H1 (cell line): ENCODE measurements at regions not wholly inside any gene's neighbourhood (a gene's known extent, or its start where the extent isn't known, plus 50 kb on each side); places are given as distances from the start of the nearest gene placed in this dataset.

ENCODE experiments used
- CTCF ChIA-PET: fragments of 300-600 bp; sonication (Branson Sonifier 250); formaldehyde crosslinking; loops from one replicate; lab custom pipeline; 2021; ENCODE audit not compliant: partially characterized antibody; lab: Charles Lee
- POLR2A ChIA-PET: fragments of 300-600 bp; sonication (Branson Sonifier 250); formaldehyde crosslinking; loops from one replicate; lab custom pipeline; 2021; ENCODE audit warnings: inconsistent platforms; ENCODE audit not compliant: partially characterized antibody; lab: Charles Lee
- DNase-seq, 2 experiments: peaks; one replicate each; pipeline versions ENCODE4 v3.0.0 to v3.0.0-alpha.2; 2010 to 2022; ENCODE audit warnings: low spot score in 2 of 2, low read depth in 1 of 2, mixed read lengths in 1 of 2
- FAIRE-seq: peaks from 2 replicates; lab custom pipeline; 2011; peaks lifted over from hg19 to GRCh38; lab: Jason Lieb, UNC
- H2AFZ ChIP-seq: 2 replicates; pipeline ENCODE4 v1.8.1; 2012; ENCODE audit warnings: low read length, inconsistent platforms
- H2AK5ac ChIP-seq: 2 replicates; pipeline ENCODE4 v1.6.1; 2013; ENCODE audit warnings: low read depth, low read length
- H2BK120ac ChIP-seq: replicated peaks from 2 replicates; pipeline ENCODE3; 2013; ENCODE audit warnings: low read depth, low read length, inconsistent platforms
- H2BK12ac ChIP-seq: 2 replicates; pipeline ENCODE4 v1.6.1; 2013; ENCODE audit warnings: low read depth, low read length
- H2BK15ac ChIP-seq: 2 replicates; pipeline ENCODE4 v1.6.1; 2013; ENCODE audit warnings: low read length
- H2BK20ac ChIP-seq: 2 replicates; pipeline ENCODE4 v1.6.1; 2013; ENCODE audit warnings: low read length
- H2BK5ac ChIP-seq: 2 replicates; pipeline ENCODE4 v1.6.1; 2013; ENCODE audit warnings: low read depth, low read length
- H3K14ac ChIP-seq: 2 replicates; pipeline ENCODE4 v1.6.1; 2013; ENCODE audit warnings: inconsistent platforms; ENCODE audit not compliant: insufficient read length
- H3K18ac ChIP-seq: 2 replicates; pipeline ENCODE4 v1.6.1; 2013; ENCODE audit warnings: low read length; ENCODE audit errors: extremely low read depth
- H3K23ac ChIP-seq: 2 replicates; pipeline ENCODE4 v1.6.1; 2013; ENCODE audit warnings: inconsistent platforms; ENCODE audit not compliant: insufficient read length
- H3K23me2 ChIP-seq: 2 replicates; pipeline ENCODE4 v1.6.1; 2013; ENCODE audit warnings: low read depth, low read length
- H3K27ac ChIP-seq: 2 replicates; pipeline ENCODE4 v1.6.1; 2011; ENCODE audit warnings: low read depth, low read length, inconsistent platforms
- H3K27me3 ChIP-seq, 4 experiments: replicated peaks in 1 of 4; 1 replicate in 1 of 4; 2 replicates in 3 of 4; pipeline versions ENCODE4 v1.6.1 to v1.8.1; 2011 to 2013; ENCODE audit warnings: low read length in 3 of 4, mild to moderate bottlenecking in 3 of 4, inconsistent platforms in 2 of 4, mixed read lengths in 2 of 4, moderate library complexity in 1 of 4; ENCODE audit not compliant: control insufficient read depth in 3 of 4, insufficient read depth in 3 of 4; ENCODE audit errors: extremely low read depth in 1 of 4
- H3K36me3 ChIP-seq, 4 experiments: 2 replicates each; pipeline versions ENCODE4 v1.6.1 to v1.8.1; 2011 to 2013; ENCODE audit warnings: mild to moderate bottlenecking in 4 of 4, low read length in 3 of 4, moderate library complexity in 2 of 4, control low read depth in 1 of 4, inconsistent platforms in 1 of 4; ENCODE audit not compliant: insufficient read depth in 4 of 4, control insufficient read depth in 2 of 4
- H3K4ac ChIP-seq: replicated peaks from 2 replicates; pipeline ENCODE3; 2013; ENCODE audit warnings: low read length, low read depth, mixed read lengths, inconsistent platforms; ENCODE audit not compliant: insufficient read length
- H3K4me1 ChIP-seq, 4 experiments: replicated peaks in 1 of 4; 1 replicate in 1 of 4; 2 replicates in 3 of 4; pipeline versions ENCODE4 v1.6.1 to v1.8.1; 2011 to 2013; ENCODE audit warnings: low read length in 3 of 4, inconsistent platforms in 2 of 4, mixed read lengths in 1 of 4; ENCODE audit not compliant: insufficient read depth in 4 of 4, control insufficient read depth in 3 of 4
- H3K4me2 ChIP-seq, 2 experiments: 2 replicates each; pipeline versions ENCODE4 v1.6.1 to v1.8.1; 2011 to 2013; ENCODE audit warnings: low read depth in 2 of 2, low read length in 2 of 2, control low read depth in 1 of 2, inconsistent platforms in 1 of 2, mild to moderate bottlenecking in 1 of 2; ENCODE audit not compliant: insufficient read depth in 1 of 2
- H3K4me3 ChIP-seq, 4 experiments: fragments of 200-600, 300-600 bp in 1 of 4; sonication (generic), shearing (Covaris generic), sonication (Bioruptor Twin) in 1 of 4; 2 replicates each; pipeline versions ENCODE4 v1.5.1 to v1.8.1; 2011 to 2016; ENCODE audit warnings: low read length in 4 of 4, low read depth in 3 of 4, control low read depth in 2 of 4, inconsistent platforms in 2 of 4, mild to moderate bottlenecking in 2 of 4, mixed read lengths in 1 of 4, moderate library complexity in 1 of 4; ENCODE audit not compliant: insufficient read depth in 2 of 4; ENCODE audit errors: extremely low read depth in 1 of 4
- H3K56ac ChIP-seq: replicated peaks from 2 replicates; pipeline ENCODE3; 2013; ENCODE audit warnings: low read depth, mild to moderate bottlenecking, mixed read lengths, low read length, inconsistent platforms; ENCODE audit not compliant: insufficient read length
- H3K79me1 ChIP-seq: 2 replicates; pipeline ENCODE4 v1.6.1; 2013; ENCODE audit warnings: low read depth, low read length, control low read depth
- H3K79me2 ChIP-seq, 2 experiments: 2 replicates each; pipeline versions ENCODE4 v1.6.1 to v1.8.1; 2012 to 2013; ENCODE audit warnings: low read length in 2 of 2, mild to moderate bottlenecking in 2 of 2, inconsistent platforms in 1 of 2; ENCODE audit not compliant: insufficient read depth in 2 of 2, control insufficient read depth in 1 of 2
- H3K9ac ChIP-seq, 4 experiments: replicated peaks in 1 of 4; 1 replicate in 1 of 4; 2 replicates in 3 of 4; pipeline versions ENCODE4 v1.6.1 to v1.8.1; 2011 to 2013; ENCODE audit warnings: low read depth in 3 of 4, low read length in 3 of 4, control low read depth in 2 of 4, mild to moderate bottlenecking in 2 of 4, moderate library complexity in 2 of 4, inconsistent platforms in 1 of 4; ENCODE audit errors: extremely low read depth in 1 of 4
- H3K9me3 ChIP-seq, 2 experiments: 2 replicates each; pipeline versions ENCODE4 v1.6.1 to v1.8.1; 2012 to 2013; ENCODE audit warnings: mild to moderate bottlenecking in 2 of 2, moderate library complexity in 2 of 2, control low read depth in 1 of 2, inconsistent platforms in 1 of 2, low read depth in 1 of 2, low read length in 1 of 2, mixed read lengths in 1 of 2; ENCODE audit not compliant: insufficient read depth in 2 of 2
- H4K20me1 ChIP-seq, 2 experiments: replicated peaks in 1 of 2; 2 replicates each; pipeline versions ENCODE3 to v1.8.1; 2011 to 2013; ENCODE audit warnings: inconsistent platforms in 2 of 2, low read length in 2 of 2, mild to moderate bottlenecking in 1 of 2; ENCODE audit not compliant: insufficient read depth in 2 of 2, control insufficient read depth in 1 of 2
- H4K5ac ChIP-seq: 2 replicates; pipeline ENCODE4 v1.6.1; 2013; ENCODE audit warnings: low read length, low read depth, mixed read lengths, inconsistent platforms; ENCODE audit not compliant: insufficient read length
- H4K8ac ChIP-seq: 2 replicates; pipeline ENCODE4 v1.8.0; 2013; ENCODE audit warnings: mild to moderate bottlenecking, moderate library complexity, low read length, inconsistent platforms; ENCODE audit not compliant: insufficient read depth; ENCODE audit errors: extremely low read depth
- H4K91ac ChIP-seq: replicated peaks from 2 replicates; pipeline ENCODE3; 2013; ENCODE audit warnings: low read length, mixed read lengths, inconsistent platforms; ENCODE audit not compliant: insufficient read length
- CBX5 ChIP-seq: fragments of 300-800, 300-1000 bp; sonication (generic); IDR thresholded peaks from 2 replicates; pipeline ENCODE4 v1.7.1; 2016; ENCODE audit warnings: antibody characterized with exemption, low read length, low read depth
- CBX8 ChIP-seq: fragments of 300-800, 300-1000 bp; sonication (generic); IDR thresholded peaks from 2 replicates; pipeline ENCODE4 v1.7.1; 2016; ENCODE audit warnings: low read depth, low read length, borderline replicate concordance
- CREB1 ChIP-seq: IDR thresholded peaks from 2 replicates; pipeline ENCODE4 v1.6.1; 2012; ENCODE audit warnings: inconsistent platforms
- HDAC2 ChIP-seq, 2 experiments: fragments of 300-600 bp in 1 of 2; sonication (generic) in 1 of 2; IDR thresholded peaks; 2 replicates each; pipeline ENCODE4 v1.6.1; 2011 to 2012; ENCODE audit warnings: low read depth in 2 of 2, low read length in 2 of 2, mild to moderate bottlenecking in 2 of 2, moderate library complexity in 2 of 2, borderline replicate concordance in 1 of 2, inconsistent platforms in 1 of 2
- HDAC6 ChIP-seq: IDR thresholded peaks from one replicate; pipeline ENCODE4 v1.7.1; 2012; ENCODE audit warnings: low read depth, mild to moderate bottlenecking, inconsistent platforms, low read length, moderate library complexity
- KDM1A ChIP-seq: fragments of 200-600, 300-600 bp; sonication (generic); IDR thresholded peaks from 2 replicates; pipeline ENCODE4 v1.7.1; 2016; ENCODE audit warnings: mild to moderate bottlenecking, low read length, borderline replicate concordance
- MAFK ChIP-seq: IDR thresholded peaks from 2 replicates; pipeline ENCODE4 v1.6.1; 2012; ENCODE audit warnings: low read depth, mild to moderate bottlenecking, improper control_type of control experiment, low read length
- MAX ChIP-seq: IDR thresholded peaks from 2 replicates; pipeline ENCODE4 v1.6.1; 2012; ENCODE audit warnings: inconsistent platforms
- RAD21 ChIP-seq, 2 experiments: IDR thresholded peaks in 1 of 2; conservative IDR thresholded peaks in 1 of 2; 2 replicates each; pipeline ENCODE4 v1.6.1; 2011; ENCODE audit warnings: low read depth in 2 of 2, low read length in 2 of 2, improper control_type of control experiment in 1 of 2, inconsistent platforms in 1 of 2, mild to moderate bottlenecking in 1 of 2, moderate library complexity in 1 of 2
- RNF2 ChIP-seq: fragments of 200-900, 300-1000 bp; sonication (generic); IDR thresholded peaks from 2 replicates; pipeline ENCODE4 v1.7.1; 2016; ENCODE audit warnings: borderline replicate concordance, low read depth, mild to moderate bottlenecking, antibody characterized with exemption, low read length; ENCODE audit not compliant: poor library complexity, severe bottlenecking; ENCODE audit errors: missing control alignments
- SIX5 ChIP-seq: IDR thresholded peaks from 2 replicates; pipeline ENCODE4 v1.6.1; 2011; ENCODE audit warnings: mild to moderate bottlenecking, low read depth, low read length
- SP1 ChIP-seq: IDR thresholded peaks from 2 replicates; pipeline ENCODE4 v1.6.1; 2011; ENCODE audit warnings: low read depth, low read length
- TCF12 ChIP-seq: IDR thresholded peaks from 2 replicates; pipeline ENCODE4 v1.6.1; 2011; ENCODE audit warnings: low read depth, mild to moderate bottlenecking, low read length
- YY1 ChIP-seq: IDR thresholded peaks from 2 replicates; pipeline ENCODE4 v1.6.1; 2011; ENCODE audit warnings: low read depth, mild to moderate bottlenecking, low read length
- ZNF274 ChIP-seq: IDR thresholded peaks from 2 replicates; pipeline ENCODE4 v1.7.0; 2012; ENCODE audit warnings: low read length, borderline replicate concordance; ENCODE audit errors: extremely low read depth
- WGBS, 2 experiments: shearing (Covaris generic) in 1 of 2; methylation state at CpG; one replicate each; pipeline versions ENCODE4 v1.1.6 to v1.1.7; 2013 to 2015; ENCODE audit warnings: low lambda C conversion rate in 2 of 2, mixed read lengths in 2 of 2, inconsistent platforms in 1 of 2, low coverage in 1 of 2, missing lambda C conversion rate in 1 of 2; ENCODE audit not compliant: insufficient replicate concordance in 2 of 2, insufficient coverage in 1 of 2, insufficient read length in 1 of 2; ENCODE audit errors: extremely low coverage in 1 of 2, missing lambda C conversion rate in 1 of 2; 5-methylcytosine and 5-hydroxymethylcytosine counted together

- no peak overlapping the region for H2BK20ac ChIP-seq
- H3K27me3 ChIP-seq = no peaks in the 10 kb centered on the region
- H3K79me1 ChIP-seq = no peaks in the 10 kb centered on the region
- H3K23ac ChIP-seq = no peak overlapping the region
- H4K91ac ChIP-seq = no peak overlapping the region
- ChIA-PET POLR2A (no interaction called here), CTCF (no interaction called here)
- no peak overlapping the region for H3K9ac ChIP-seq
- no peaks in the 10 kb centered on the region for H3K36me3 ChIP-seq
- 84% methylated on average over 2 of the region's 2 CpGs; no CpG with 5 or more reads in 1 of the 2 experiments for WGBS, 2 experiments
- no peak overlapping the region for H3K56ac ChIP-seq
- FAIRE-seq (no peak), DNase-seq (no peak)
- H3K4me1 ChIP-seq = no peaks in the 10 kb centered on the region
- H4K5ac ChIP-seq = no peak overlapping the region
- no peak overlapping the region for H3K4me2 ChIP-seq
- no peak overlapping the region for H2BK12ac ChIP-seq
- H3K18ac ChIP-seq = no peak overlapping the region
- H3K4ac ChIP-seq = no peak overlapping the region
- no peak overlapping the region for H3K4me3 ChIP-seq
- H3K27ac ChIP-seq = no peak overlapping the region
- H3K14ac ChIP-seq = no peak overlapping the region
- H3K23me2 ChIP-seq = peaks cover 2% of the 10 kb centered on the region; the same call in 1 of the 2 replicates
- H2BK15ac ChIP-seq = no peak overlapping the region
- H2BK5ac ChIP-seq = no peak overlapping the region
- H2AFZ ChIP-seq = no peak overlapping the region
- H3K9me3 ChIP-seq = no peaks in the 10 kb centered on the region
- no peak overlapping the region for H2BK120ac ChIP-seq
- no peak overlapping the region for H2AK5ac ChIP-seq
- H4K20me1 ChIP-seq = no peaks in the 10 kb centered on the region
- H4K8ac ChIP-seq = no peak overlapping the region
- H3K79me2 ChIP-seq = no peaks in the 10 kb centered on the region
- TF ChIP-seq CBX8 (no peak), MAFK (no peak), RAD21 (IDR thresholded peaks at IDR 0.05 in 1 of 2, conservative IDR thresholded peaks at IDR 0.05 in 1 of 2; ENCODE audit: low read depth in 2 of 2, low read length in 2 of 2) (no peak), KDM1A (no peak), YY1 (no peak), SP1 (no peak), SIX5 (no peak), HDAC6 (no peak), CBX5 (no peak), ZNF274 (no peak), TCF12 (no peak), CREB1 (no peak), MAX (no peak), HDAC2 (IDR thresholded peaks at IDR 0.05; ENCODE audit: borderline replicate concordance in 1 of 2, low read depth in 2 of 2, low read length in 2 of 2) (no peak), RNF2 (no peak)
These were observed 176.8 kb upstream of the PDE4B start for GRCh38 chr1:65615859-65616258.
